ENCODE measurements at regions not wholly inside any gene's neighbourhood (a gene's known extent, or its start where the extent isn't known, plus 50 kb on each side); places are given as distances from the start of the nearest gene placed in this dataset.
"Not testable (repeated sequence)": the region's sequence is repeated elsewhere in the genome, so short reads cannot be mapped to it uniquely, and the experiment has no call there.

GRCh38 chr12:128088926-128089325, 178.0 kb upstream of the TMEM132C start:
- DNase-seq: no peak
- ATAC-seq: no peak
- intact Hi-C loops (cut with DNase I): no loop called here

DNA sequence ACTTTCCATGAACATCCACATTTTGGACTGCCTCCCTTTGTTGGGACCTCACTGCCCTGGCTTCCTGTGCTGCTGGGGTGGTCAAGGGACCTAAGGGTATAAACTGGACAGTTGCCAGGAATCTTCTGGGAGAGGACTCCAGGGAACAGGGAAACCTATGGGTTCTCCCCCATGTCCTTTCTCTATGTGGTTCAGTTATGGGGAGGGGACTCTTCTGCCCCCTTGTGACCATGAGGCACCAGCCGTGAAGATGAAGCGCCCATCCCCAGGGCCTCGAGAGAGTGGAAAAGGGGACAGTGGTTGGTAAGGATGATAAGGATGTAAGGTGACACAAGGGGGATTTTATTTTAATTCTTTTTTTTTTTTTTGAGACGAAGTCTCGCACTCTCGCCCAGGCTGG, 177.0 kb upstream of the TMEM132C start:
- intact Hi-C loops (cut with DNase I): no loop called here
- no peak for ATAC-seq
- no peak for DNase-seq

DNA sequence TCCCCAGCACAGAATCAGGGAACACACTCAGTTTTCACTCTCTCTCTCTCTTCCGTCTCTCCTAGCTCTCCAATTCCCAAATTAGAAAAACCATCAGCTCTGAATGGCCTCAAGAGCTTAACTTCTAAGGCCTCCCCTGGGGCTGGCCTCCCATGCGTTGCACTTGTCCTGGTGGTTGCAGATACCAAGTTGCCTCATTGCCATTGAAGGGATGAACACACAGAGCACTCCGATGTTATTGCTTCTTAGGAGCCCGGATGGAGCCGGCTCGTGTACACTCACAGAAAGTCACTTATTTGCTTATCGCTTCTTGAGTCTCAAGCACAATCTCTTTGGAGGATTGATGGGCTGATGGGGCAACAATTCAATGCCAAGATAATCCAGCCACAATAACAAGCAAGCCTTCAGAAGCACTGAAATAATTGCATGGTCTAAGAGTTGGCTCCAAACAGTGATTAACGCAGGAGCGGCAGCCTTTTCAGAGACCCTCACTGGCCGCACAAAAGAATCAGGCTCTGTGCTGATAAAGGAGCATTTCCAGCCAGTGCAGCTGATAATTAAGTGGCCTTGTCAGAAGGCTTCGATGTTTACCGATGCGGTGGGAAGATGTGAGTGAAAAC, 175.8 kb upstream of the TMEM132C start:
- intact Hi-C loops (cut with DNase I): no loop called here
- ATAC-seq (no peak), DNase-seq (no peak)

DNA sequence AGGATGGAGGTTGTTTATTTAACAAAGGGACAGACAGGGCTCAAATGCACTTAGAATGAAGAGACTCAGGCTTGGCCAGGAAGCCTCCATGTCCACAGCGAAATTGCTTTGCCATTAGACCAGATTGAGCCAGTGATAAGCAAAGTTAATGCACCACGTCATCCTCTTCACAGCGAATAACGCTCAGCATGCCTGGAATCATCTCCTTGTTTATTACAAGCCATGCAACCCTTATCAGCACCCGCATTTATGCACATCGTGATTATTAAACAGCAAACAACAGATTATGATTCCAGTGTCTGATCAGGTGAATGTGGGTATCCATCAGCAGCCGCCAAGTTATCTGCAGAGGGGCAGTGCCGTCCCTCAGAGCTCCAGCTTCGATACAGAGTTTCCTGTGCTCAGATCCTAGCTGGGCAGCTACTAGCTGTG, 175.0 kb upstream of the TMEM132C start:
- ATAC-seq (no peak), DNase-seq (no peak)
- intact Hi-C loops (cut with DNase I): no loop called here

- DNase-seq (no peak), ATAC-seq (peak in 1 of 2 donors; percentile 73)
- intact Hi-C loops (cut with DNase I): no loop called here
Measured at GRCh38 chr12:128098730-128099129, 168.2 kb upstream of the TMEM132C start.

DNA sequence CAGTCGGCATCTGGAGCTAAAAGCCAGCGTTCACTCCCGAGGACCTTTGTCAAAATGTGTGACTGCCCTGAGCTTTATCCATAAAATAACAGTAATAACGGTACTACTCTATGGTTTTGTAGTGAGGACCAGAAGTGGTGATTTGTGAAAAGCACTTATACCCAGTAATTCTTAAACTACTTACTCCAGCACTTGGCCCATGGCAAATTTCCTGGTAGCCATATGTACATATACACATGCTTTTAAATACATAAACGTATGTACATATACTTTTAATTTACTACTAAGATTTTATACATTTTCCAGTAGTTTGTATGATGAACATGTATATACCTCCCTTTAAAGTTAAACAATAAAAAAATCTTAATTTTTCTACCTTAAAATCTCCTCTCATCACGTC, 163.8 kb upstream of the TMEM132C start:
- no peak for ATAC-seq
- DNase-seq: no peak
- intact Hi-C loops (cut with DNase I): no loop called here

- ATAC-seq (no peak), DNase-seq (no peak)
- intact Hi-C loops (cut with DNase I): no loop called here
Measured at GRCh38 chr12:128109236-128109635, 157.7 kb upstream of the TMEM132C start.

GRCh38 chr12:128109636-128110035, 157.3 kb upstream of the TMEM132C start:
- no peak for ATAC-seq
- DNase-seq: no peak
- intact Hi-C loops (cut with DNase I): no loop called here

- ATAC-seq (no peak), DNase-seq (no peak)
- intact Hi-C loops (cut with DNase I): no loop called here
Measured at GRCh38 chr12:128111333-128111732, 155.6 kb upstream of the TMEM132C start.

DNA sequence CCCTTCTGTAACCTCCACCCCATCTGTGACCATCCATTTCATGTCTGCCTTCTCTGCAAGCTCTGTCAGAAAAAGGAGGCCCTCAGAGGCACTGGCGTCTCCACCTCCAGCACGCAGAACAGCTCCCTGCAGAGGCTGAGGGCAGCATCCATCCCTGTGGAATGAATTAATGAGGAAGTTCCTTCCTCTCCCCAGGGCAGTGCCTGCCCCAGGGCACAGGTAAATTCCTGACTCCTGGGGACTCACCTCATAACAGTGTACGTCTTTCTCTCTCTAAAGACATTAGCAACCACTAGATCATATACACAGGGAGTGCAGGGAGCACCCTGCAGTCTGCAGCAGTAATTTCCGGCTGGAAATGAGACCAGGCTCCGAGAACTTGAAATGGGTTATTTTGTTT, 155.0 kb upstream of the TMEM132C start:
- intact Hi-C loops (cut with DNase I): no loop called here
- DNase-seq (no peak), ATAC-seq (no peak)

DNA sequence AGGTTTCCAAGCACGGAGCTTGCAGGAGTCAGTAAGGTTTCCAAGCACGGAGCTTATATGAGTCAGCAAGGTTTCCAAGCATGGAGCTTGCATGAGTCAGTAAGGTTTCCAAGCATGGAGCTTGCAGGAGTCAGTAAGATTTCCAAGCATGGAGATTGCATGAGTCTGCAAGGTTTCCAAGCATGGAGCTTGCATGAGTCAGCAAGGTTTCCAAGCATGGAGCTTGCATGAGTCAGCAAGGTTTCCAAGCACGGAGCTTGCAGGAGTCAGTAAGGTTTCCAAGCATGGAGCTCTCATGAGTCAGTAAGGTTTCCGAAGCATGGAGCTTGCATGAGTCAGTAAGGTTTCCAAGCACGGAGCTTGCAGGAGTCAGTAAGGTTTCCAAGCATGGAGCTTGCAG, 153.7 kb upstream of the TMEM132C start:
- DNase-seq; ATAC-seq; intact Hi-C loops (cut with DNase I): not testable (repeated sequence)

- intact Hi-C loops (cut with DNase I): no loop called here
- ATAC-seq (no peak), DNase-seq (no peak)
Measured at GRCh38 chr12:128114485-128114884, 152.5 kb upstream of the TMEM132C start.

GRCh38 chr12:128116537-128116936, 150.4 kb upstream of the TMEM132C start:
- ATAC-seq: no peak
- intact Hi-C loops (cut with DNase I): no loop called here
- DNase-seq: no peak

- ATAC-seq (no peak), DNase-seq (no peak)
- intact Hi-C loops (cut with DNase I): no loop called here
Measured at GRCh38 chr12:128120035-128120434, 146.9 kb upstream of the TMEM132C start.

DNA sequence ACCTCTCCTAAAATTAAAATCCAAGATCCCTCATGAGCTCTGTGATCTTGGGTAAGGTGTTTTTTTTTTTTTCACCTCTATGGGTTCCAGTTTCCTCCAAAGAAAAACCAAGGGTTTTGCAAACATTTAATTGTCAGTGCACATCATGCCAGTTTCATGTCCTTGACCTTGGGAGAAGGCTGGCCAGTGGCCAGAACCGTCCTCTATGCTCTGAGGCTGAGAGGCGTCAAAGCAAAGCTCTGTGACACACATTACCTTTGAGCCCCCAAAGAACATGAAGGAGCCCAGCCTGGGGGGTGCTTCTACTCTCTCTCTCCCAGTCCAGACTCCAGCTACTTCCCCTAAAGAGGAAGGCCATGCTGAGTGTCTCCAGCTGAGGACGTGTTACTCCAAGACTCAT, 145.5 kb upstream of the TMEM132C start:
- intact Hi-C loops (cut with DNase I): no loop called here
- ATAC-seq (no peak), DNase-seq (no peak)

DNA sequence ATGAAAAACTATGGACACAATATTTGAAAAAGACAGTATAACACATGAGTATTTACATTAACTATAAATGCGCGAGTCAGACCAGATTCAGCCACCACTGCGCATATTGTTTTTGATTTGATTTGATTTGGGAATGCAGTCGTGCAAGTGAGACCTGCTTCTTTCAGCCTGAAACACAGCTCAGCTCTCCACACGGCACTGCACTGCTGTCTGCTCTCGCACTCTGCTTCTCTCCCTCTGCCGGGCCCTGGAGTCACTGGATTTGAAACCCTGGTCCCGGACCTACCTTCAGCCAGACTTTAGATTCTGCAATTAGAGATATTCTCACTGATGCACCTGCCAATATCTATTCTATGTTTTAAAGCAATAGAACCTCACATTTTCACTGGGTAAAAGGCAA, 143.9 kb upstream of the TMEM132C start:
- DNase-seq (no peak), ATAC-seq (no peak)
- intact Hi-C loops (cut with DNase I): no loop called here

DNA sequence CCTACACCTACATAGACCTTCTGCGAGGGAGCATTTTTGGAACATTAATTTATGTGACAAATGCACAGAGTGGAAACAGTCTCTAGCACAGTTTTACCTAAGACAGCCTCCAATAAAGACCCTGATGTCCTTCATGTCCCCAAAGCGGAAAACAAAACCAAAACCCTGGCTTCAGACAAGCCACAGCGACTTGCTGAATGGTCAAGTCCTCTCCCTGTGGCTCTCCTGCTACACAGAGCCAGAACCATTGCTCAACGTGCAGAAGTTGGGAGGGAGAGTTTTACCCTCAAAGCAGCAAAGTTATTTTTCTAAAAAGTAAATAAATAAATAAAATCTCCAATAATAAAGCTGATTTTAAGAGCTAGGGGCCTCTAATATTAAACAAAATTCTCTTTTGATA, 135.0 kb upstream of the TMEM132C start:
- DNase-seq (no peak), ATAC-seq (no peak)
- intact Hi-C loops (cut with DNase I): no loop called here

GRCh38 chr12:128133321-128134073, 133.5 kb upstream of the TMEM132C start:
- DNase-seq: no peak
- intact Hi-C loops (cut with DNase I): no loop called here

DNA sequence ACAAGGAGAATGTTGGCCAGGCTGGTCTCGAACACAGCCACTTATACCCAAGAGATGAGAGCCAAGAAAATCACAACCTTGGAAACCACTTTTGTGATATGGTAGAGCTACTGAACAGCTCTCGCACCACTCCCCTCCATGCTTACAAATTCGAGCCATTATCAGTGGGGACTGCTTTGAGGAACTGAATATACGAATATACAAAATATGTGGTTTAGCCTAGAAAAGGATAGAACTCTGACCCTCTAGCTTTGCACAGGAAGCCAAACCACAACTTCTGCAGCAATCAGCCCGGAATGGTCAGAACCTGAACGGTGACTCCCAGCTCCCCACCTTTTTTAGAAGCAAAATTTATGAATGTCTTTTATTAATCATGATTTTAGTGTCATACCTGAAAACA, 129.8 kb upstream of the TMEM132C start:
- ATAC-seq (no peak), DNase-seq (no peak)
- intact Hi-C loops (cut with DNase I): no loop called here

More at GRCh38 chr12:128133321-128134073, 133.5 kb upstream of the TMEM132C start:
- ATAC-seq: no peak

GRCh38 chr12:128138125-128138524, 128.8 kb upstream of the TMEM132C start:
- no peak for ATAC-seq
- intact Hi-C loops (cut with DNase I): no loop called here
- no peak for DNase-seq

DNA sequence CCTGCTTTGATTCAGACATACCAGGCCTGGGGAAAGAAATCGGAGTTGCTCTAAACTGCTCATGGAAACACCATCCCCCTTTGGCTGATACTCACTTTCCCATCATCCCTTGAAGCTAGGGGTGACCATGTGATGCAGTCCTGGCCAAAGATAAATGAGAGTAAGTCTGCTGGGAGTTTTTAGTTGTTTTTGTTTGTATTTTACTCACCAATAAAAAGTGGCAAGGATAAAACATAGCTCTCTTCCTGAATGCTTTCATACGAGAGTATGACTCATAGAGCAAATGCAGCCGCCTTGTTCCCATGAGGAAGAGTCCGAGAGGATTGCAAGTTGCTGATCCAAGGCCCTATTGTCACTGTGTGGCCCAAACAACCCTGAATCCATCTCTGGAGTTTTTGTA, 126.4 kb upstream of the TMEM132C start:
- DNase-seq (no peak), ATAC-seq (no peak)
- intact Hi-C loops (cut with DNase I): no loop called here
